SIG-M5 treated with dmso at 0.1 percent for 504 hours (cell line): ENCODE measurements at regions not wholly inside any gene's neighbourhood (a gene's known extent, or its start where the extent isn't known, plus 50 kb on each side); places are given as distances from the start of the nearest gene placed in this dataset.

Source experiments
- DNase-seq: peaks from one replicate; lab custom pipeline; 2025; ENCODE audit not compliant: unreplicated experiment; lab: John Stamatoyannopoulos, UW

GRCh38 chr5:2021484-2022176 lies 138.9 kb upstream of the IRX4 start:
- DNase-seq, result no peak

- DNase-seq, result no peak
Measured at GRCh38 chr5:2020730-2021129, 138.0 kb upstream of the IRX4 start.

GRCh38 chr5:2019716-2020115 lies 137.0 kb upstream of the IRX4 start:
- no peak for DNase-seq

- DNase-seq, result no peak
Measured at GRCh38 chr5:2018390-2018724, 135.6 kb upstream of the IRX4 start.

- no peak for DNase-seq
Measured at GRCh38 chr5:2017540-2018389, 135.0 kb upstream of the IRX4 start.

DNA sequence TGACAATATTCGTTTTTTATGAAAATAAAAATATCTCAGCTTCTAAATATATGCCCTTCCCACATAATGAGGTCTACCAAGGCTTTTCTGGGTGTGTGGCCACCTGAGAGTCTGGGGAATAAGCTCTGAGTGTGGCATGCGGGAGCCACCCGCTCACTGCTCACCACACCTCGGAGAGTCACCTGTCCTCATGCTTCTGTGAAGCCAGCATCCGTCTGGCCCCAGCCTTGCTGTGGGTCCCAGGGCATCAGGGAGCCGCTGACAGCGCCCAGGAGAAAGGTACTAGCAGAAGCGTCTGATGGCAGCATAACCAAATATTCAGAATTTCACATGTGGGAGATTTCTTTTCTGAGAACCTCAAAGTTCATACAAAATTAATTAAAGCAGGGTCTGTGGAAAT lies 133.2 kb upstream of the IRX4 start:
- no peak for DNase-seq

DNA sequence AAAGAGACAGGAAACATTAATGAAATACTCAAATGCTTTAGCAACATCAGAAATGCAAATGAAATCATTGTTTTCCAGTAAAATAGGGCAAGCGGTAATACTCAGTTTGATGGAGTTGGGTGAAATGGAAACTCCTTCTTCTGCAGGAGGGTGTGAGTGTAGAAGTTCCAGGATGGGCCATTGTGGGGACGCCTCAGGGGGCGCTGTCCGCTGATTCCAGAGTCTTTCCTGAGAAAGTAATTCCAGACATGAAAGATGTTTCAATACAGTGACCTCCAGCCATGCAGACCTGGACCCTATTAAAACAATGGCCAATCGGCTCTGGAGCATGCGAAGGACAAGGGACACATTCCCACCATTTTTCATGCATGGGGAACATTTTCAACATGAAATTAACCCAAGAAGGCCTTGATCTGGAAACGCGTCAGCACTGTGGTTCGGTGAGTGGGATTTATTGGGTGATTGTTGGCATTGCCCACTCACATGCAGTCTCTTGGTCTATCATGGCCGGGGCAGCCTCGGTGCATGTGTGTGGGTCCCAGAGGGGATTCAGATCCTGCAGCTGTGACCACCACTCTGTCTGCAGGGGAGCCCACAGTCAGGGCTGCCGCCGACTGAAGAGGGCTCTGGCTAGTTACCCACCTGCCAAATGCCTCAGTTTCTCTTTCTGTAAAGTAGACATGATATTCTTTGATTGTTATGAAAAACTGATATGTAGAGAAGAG lies 132.6 kb upstream of the IRX4 start:
- DNase-seq, result no peak

DNA sequence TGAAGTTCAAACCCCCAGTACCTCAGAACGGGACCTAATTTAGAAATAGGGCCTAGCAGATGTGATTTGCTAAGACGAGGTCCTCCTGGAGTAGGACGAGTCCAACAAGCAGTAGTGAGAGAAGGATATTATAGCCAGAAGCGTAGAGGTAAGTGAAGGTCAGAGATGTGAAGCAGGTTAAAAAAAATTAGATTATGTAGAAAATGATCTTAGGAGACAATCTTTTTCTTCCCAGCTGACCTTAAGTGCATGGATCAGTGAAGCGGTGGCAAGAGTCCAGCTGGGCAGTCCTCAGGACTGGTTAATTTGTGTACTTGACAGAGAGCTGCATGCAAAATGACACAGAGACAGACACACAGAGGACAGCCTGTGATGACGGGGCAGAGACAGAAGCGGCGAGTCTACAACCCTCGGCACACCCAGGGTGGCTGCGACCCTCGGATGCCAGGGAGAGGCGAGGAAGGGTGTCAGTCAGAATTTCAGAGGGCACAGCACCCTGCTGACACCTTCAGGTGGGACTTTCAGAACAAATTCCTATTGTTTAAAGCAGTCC lies 131.4 kb upstream of the IRX4 start:
- no peak for DNase-seq

GRCh38 chr5:2013301-2014057 lies 130.8 kb upstream of the IRX4 start:
- DNase-seq, result no peak

- no peak for DNase-seq
Measured at GRCh38 chr5:2012885-2013284, 130.2 kb upstream of the IRX4 start.

- no peak for DNase-seq
Measured at GRCh38 chr5:2011481-2012411, 129.0 kb upstream of the IRX4 start.

DNA sequence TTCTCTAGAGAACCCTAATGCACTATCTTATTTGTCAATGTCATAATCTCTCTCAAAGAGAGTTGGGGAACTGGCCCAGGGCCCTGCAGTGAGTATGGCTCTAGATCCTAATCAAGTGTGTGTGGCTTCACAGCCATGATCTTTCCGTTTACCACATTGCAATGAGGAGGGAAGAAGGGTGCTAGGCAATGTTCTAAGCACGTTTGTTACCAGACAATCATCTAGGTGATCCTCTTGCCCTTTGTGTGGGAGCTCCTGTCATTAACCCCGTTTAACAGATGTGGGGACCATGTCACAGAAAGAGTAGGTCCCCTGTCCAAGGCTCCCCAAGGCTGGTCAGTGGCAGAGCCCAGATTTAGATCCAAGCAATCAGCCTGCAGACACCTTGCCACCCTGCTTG lies 128.2 kb upstream of the IRX4 start:
- no peak for DNase-seq

DNA sequence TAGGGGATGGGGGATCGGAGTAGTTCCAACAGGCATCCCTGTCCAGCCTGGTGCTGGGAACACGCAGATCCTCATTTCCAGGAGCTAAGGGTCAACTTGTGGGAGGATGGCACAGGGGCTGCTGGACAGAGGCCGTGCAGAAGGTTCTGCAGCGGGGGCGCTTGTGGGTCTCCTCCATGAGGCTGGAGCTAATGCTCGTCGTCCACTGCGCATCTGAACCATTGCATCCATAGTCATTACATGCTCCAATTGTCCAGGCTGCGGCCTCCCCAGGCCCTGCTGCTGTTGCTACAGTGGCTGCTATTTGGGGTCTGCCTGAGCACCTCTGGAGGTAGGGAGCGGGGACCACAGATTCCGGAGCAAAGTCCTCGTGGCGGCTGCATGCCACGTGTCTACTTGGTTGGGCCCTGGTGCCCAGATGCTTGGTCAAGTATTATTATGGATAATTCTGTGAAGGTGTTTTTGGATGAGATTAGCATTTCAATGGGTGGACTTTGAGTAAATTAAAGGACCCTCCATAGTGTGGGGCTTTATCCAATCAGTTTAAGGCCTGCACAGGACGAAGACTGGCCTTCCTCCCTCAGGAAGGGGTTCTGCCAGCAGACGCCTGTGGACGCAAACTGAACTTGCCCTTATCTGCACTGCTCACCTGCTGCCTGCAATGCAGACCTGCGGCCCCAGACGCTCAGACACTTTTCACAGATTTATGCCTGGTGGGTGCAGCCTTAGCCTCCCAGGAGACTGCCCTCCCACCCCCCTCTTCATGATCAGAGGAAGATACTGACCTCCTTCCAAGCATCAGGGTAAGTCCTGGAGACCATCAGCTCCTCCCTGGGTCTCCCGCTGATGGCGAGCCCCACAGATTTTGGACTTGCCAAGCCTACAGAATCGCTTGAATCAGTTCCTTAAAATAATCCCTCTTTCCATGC lies 127.5 kb upstream of the IRX4 start:
- no peak for DNase-seq

- DNase-seq, result no peak
Measured at GRCh38 chr5:2008851-2009629, 126.3 kb upstream of the IRX4 start.

- DNase-seq, result no peak
Measured at GRCh38 chr5:2007878-2008501, 125.3 kb upstream of the IRX4 start.

DNA sequence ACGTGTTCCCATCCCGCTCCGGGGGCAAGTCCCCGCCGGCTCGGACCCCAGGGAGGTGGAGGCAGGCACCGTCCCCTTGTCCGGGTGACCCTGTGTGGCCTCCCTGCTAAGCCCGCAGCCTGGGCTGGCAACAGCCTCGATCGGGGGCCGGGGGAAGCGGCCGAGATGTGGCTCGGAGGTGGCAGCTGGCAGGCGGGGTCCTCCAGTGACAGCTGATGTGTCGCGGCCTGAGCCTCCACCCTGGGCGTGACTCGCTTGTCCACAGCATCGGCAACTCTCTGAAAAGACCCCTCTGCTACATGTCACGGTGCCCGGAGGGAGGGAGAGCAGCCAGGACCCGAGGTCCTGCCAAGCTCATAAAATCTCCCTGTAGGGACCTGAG lies 124.8 kb upstream of the IRX4 start:
- no peak for DNase-seq

- no peak for DNase-seq
Measured at GRCh38 chr5:2006971-2007291, 124.2 kb upstream of the IRX4 start.
